Activated naive CD8-positive, alpha-beta T cell treated with anti-CD3 and anti-CD28 coated beads, Interleukin-2, amount 10 ng/mL, durations not matched to agents 7 days and 5 days (primary cell): ENCODE measurements at regions not wholly inside any gene's neighbourhood (a gene's known extent, or its start where the extent isn't known, plus 50 kb on each side); places are given as distances from the start of the nearest gene placed in this dataset.
"Not testable (repeated sequence)": the region's sequence is repeated elsewhere in the genome, so short reads cannot be mapped to it uniquely, and the experiment has no call there.

Source experiments
- ATAC-seq: fragments of 150-1000 bp; cut with Tn5 transposase; one replicate; pipeline ENCODE4 v1.10.0; 2021; ENCODE audit warnings: low read depth, moderate library complexity
- POLR2A ChIA-PET: fragments of 350-600 bp; sonication (Branson Sonifier 250); formaldehyde crosslinking; loops from one replicate; lab custom pipeline; 2021; ENCODE audit warnings: antibody characterized with exemption; lab: Charles Lee
- DNase-seq: peaks from one replicate; pipeline ENCODE4 v3.0.0; 2021
- H3K27ac Mint-ChIP-seq: one replicate; pipeline ENCODE4 v1.8.0; 2022; ENCODE audit warnings: mild to moderate bottlenecking, mixed read lengths
- H3K27me3 Mint-ChIP-seq: one replicate; pipeline ENCODE4 v1.8.0; 2022; ENCODE audit warnings: mild to moderate bottlenecking, moderate library complexity, mixed read lengths
- H3K36me3 Mint-ChIP-seq: one replicate; pipeline ENCODE4 v1.8.0; 2021; ENCODE audit warnings: mild to moderate bottlenecking, mixed read lengths
- H3K4me1 Mint-ChIP-seq: one replicate; pipeline ENCODE4 v1.8.0; 2021; ENCODE audit warnings: mixed read lengths
- H3K4me3 Mint-ChIP-seq: one replicate; pipeline ENCODE4 v1.8.0; 2022; ENCODE audit warnings: mild to moderate bottlenecking, moderate library complexity, mixed read lengths
- H3K9me3 Mint-ChIP-seq: one replicate; pipeline ENCODE4 v1.8.0; 2021; ENCODE audit warnings: mixed read lengths

DNA sequence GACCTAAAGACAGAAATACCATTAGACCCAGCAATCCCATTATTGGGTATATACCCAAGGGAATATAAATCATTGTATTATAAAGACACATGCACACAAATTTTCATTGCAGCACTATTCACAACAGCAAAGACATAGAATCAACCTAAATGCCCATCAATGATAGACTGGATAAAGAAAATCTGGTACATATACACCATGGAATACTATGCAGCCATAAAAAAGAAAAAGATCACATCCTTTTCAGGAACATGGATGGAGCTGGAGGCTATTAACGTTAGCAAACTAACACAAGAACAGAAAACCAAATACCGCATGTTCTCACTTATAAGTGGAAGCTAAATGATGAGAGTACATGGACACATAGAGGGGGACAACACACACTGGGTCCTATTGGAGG, 280.1 kb upstream of the G2E3 start:
- H3K36me3 Mint-ChIP-seq, H3K9me3 Mint-ChIP-seq, POLR2A ChIA-PET, H3K4me3 Mint-ChIP-seq, H3K4me1 Mint-ChIP-seq, H3K27me3 Mint-ChIP-seq, ATAC-seq, H3K27ac Mint-ChIP-seq, DNase-seq: not testable (repeated sequence)

DNA sequence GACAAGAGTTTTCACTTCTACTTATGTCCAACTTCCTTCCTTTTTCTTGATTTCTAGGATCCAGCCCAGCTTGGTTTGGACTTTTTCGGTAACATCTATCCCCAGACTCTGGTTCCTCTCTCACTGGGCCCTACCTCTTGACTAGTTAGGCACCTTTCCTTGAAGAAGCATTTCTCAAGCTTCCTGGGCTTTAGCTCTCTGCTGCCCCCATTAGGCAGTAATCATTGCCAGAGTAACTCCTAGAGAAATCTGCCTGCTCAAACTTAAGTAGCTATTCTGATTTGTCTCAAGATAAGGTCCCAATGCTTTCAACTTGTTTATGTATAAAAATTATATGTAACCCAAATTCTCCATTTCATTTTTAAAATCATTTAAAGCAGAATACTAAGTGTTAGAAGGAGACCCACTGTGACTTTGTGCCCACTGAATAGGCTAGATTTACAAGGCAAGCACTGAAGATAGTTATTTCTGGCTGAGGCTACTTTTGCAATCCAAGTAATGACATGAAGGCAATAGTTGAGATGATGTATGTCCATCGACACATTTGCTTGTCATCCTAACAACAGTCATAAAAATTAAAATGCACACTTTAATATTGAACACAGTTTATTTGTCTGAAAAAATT, 275.0 kb upstream of the G2E3 start:
- H3K4me1 Mint-ChIP-seq = no peaks in the 10 kb centered on the region
- H3K27ac Mint-ChIP-seq = no peak overlapping the region
- ATAC-seq (no peak), DNase-seq (no peak)
- no peaks in the 10 kb centered on the region for H3K27me3 Mint-ChIP-seq
- H3K4me3 Mint-ChIP-seq = no peak overlapping the region
- POLR2A ChIA-PET = no interaction called here
- H3K9me3 Mint-ChIP-seq = no peaks in the 10 kb centered on the region
- H3K36me3 Mint-ChIP-seq = no peaks in the 10 kb centered on the region

DNA sequence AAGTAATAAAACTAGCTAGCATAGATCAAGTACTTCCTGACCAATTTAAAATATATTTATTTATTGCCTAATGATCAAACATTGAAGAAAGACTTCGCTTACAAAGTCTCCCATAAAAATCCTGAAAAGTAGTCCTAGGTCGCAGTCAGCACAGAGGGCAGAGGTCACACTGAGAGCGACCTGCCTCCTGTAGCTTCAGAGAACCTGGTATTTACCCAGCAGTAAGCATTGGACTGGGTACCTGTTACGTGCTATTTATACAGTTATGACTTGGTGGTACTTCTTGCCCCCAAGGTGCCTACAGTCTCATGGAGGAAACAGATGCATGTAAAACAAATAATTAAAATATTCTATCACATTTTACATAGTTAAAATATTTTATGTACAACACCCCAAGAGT, 274.1 kb upstream of the G2E3 start:
- ATAC-seq = no peak
- POLR2A ChIA-PET = no interaction called here
- no peak overlapping the region for H3K4me3 Mint-ChIP-seq
- no peaks in the 10 kb centered on the region for H3K27me3 Mint-ChIP-seq
- no peaks in the 10 kb centered on the region for H3K4me1 Mint-ChIP-seq
- H3K36me3 Mint-ChIP-seq = no peaks in the 10 kb centered on the region
- H3K9me3 Mint-ChIP-seq = no peaks in the 10 kb centered on the region
- no peak overlapping the region for H3K27ac Mint-ChIP-seq
- DNase-seq = no peak

- Mint-ChIP-seq H3K4me3 (no peak overlapping the region), H3K27me3 (no peaks in the 10 kb centered on the region), H3K36me3 (no peaks in the 10 kb centered on the region), H3K4me1 (no peaks in the 10 kb centered on the region), H3K27ac (no peak overlapping the region), H3K9me3 (no peaks in the 10 kb centered on the region)
- POLR2A ChIA-PET = no interaction called here
- ATAC-seq (no peak), DNase-seq (no peak)
These were observed 271.1 kb upstream of the G2E3 start for GRCh38 chr14:30287579-30288445.

DNA sequence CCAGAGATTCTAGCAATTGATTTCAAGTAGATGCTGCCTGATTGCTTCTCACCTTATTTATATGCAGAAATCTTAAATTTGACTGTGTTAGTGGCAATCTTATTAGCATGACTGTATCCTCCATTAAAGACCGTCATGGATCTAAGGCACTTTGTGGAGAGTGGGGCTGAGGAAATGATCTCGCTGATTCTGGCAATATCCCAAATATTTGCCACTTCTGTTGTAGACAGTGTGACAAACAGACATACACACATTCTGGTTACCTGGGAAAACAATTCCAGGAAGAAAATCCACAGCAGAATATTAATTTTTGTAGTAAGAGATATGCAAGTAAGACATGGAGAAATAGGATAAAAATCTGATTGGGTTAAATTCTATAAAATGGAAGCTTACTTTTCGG, 269.0 kb upstream of the G2E3 start:
- ATAC-seq (no peak), DNase-seq (no peak)
- Mint-ChIP-seq H3K9me3 (no peaks in the 10 kb centered on the region), H3K4me1 (no peaks in the 10 kb centered on the region), H3K27me3 (no peaks in the 10 kb centered on the region), H3K4me3 (no peak overlapping the region), H3K27ac (no peak overlapping the region), H3K36me3 (no peaks in the 10 kb centered on the region)
- POLR2A ChIA-PET = no interaction called here

DNA sequence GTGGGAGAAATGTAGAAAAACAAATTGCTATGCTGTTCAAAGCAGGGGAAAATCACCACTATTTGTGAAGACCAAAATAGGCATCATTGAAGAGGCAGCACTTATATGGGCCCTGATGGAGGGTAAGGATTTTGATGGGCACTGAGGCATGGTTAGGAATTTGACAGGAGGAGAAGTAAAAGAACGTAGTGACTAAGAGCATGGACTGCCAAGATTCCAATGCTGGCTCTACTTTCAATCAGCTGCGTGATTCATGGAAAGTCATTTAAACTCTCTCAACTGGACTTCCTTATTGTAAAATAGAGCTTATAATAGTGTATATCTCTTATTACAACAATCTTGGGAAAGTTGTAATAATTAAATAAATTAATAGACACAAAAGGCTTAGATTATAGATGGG, 267.7 kb upstream of the G2E3 start:
- Mint-ChIP-seq H3K9me3 (no peaks in the 10 kb centered on the region), H3K27ac (no peak overlapping the region), H3K27me3 (no peaks in the 10 kb centered on the region), H3K4me3 (no peak overlapping the region), H3K36me3 (no peaks in the 10 kb centered on the region), H3K4me1 (no peaks in the 10 kb centered on the region)
- POLR2A ChIA-PET = no interaction called here
- no peak for DNase-seq
- no peak for ATAC-seq

GRCh38 chr14:30292541-30292940, 266.4 kb upstream of the G2E3 start:
- Mint-ChIP-seq H3K4me3 (no peak overlapping the region), H3K27me3 (no peaks in the 10 kb centered on the region), H3K36me3 (no peaks in the 10 kb centered on the region), H3K27ac (no peak overlapping the region), H3K4me1 (no peaks in the 10 kb centered on the region), H3K9me3 (no peaks in the 10 kb centered on the region)
- POLR2A ChIA-PET = no interaction called here
- no peak for DNase-seq
- ATAC-seq = no peak

- POLR2A ChIA-PET = no interaction called here
- H3K27ac Mint-ChIP-seq = no peak overlapping the region
These were observed 263.0 kb upstream of the G2E3 start for GRCh38 chr14:30295980-30296379.

DNA sequence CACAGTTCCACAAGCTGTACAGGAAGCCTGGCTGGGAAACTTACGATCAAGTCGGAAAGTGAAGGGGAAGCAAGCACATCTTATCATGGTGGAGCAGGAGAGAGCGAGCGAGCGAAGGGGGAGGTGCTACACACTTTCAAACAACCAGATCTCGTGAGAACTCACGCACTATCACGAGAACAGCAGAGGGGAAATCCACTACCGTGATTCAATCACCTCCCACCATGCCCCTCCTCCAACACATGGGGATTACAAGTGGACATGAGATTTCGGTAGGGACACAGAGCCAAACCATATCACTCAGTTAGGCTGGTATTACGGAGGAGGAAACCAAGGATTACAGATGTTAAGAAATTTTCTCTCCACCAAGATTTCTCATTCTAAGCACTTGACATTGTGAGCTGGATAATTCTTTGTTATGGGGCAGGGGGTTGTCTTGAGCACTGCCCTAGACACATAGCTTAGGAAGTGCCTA, 262.0 kb upstream of the G2E3 start:
- DNase-seq = no peak
- H3K4me3 Mint-ChIP-seq = no peak overlapping the region
- no peaks in the 10 kb centered on the region for H3K9me3 Mint-ChIP-seq

More at GRCh38 chr14:30295980-30296379, 263.0 kb upstream of the G2E3 start:
- Mint-ChIP-seq H3K4me1 (no peaks in the 10 kb centered on the region), H3K27me3 (no peaks in the 10 kb centered on the region), H3K36me3 (no peaks in the 10 kb centered on the region), H3K4me3 (no peak overlapping the region), H3K9me3 (no peaks in the 10 kb centered on the region)
- ATAC-seq (no peak), DNase-seq (no peak)

DNA sequence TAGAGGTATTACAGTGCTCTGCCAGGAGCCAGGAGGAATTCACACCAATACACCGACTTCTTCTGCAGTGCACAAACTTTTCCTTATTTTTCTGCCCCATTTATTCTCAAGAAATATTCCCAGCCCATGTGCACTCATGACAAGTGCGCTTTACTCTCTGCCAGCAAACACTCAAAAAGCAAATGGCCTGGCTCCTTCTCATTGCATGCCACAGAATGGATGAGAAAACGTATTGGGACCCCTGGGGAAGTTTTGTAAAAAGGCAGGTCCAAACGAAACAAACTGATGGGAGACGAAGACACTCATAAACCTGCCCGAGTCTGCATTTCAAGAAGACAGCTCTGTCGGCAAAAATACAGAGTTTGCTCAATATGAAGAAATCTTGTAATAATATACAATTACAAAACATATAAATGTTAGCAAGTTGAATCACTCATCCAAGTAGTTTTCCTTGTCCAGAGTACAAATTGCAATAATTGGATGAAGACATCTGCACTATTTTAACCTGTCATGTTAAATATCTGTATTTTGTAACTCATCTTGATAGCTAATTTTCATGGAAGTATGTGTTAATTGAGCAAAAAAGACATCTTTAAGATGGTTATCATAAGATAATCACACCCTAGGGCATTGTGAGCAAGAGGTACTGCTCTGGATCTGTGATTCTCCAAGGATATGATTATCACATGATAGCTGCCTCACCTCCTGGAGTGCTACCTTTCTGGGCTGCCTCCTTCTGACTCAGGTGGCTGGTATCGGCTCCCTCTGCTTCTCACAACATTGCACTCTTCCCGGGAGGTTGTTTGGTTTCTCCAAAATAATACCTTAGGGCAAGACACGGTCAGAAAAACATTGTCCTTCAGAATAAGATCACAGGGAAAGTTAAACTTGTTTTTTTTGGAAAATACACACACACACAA, 260.8 kb upstream of the G2E3 start:
- Mint-ChIP-seq H3K4me3 (no peak overlapping the region), H3K27me3 (no peaks in the 10 kb centered on the region), H3K4me1 (no peaks in the 10 kb centered on the region), H3K27ac (no peak overlapping the region), H3K36me3 (no peaks in the 10 kb centered on the region), H3K9me3 (no peaks in the 10 kb centered on the region)
- POLR2A ChIA-PET = no interaction called here
- no peak for ATAC-seq
- DNase-seq = no peak

More for the DNA sequence above, 262.0 kb upstream of the G2E3 start:
- ATAC-seq = no peak
- no peaks in the 10 kb centered on the region for H3K27me3 Mint-ChIP-seq
- POLR2A ChIA-PET = no interaction called here
- H3K36me3 Mint-ChIP-seq = no peaks in the 10 kb centered on the region
- no peaks in the 10 kb centered on the region for H3K4me1 Mint-ChIP-seq
- no peak overlapping the region for H3K27ac Mint-ChIP-seq

GRCh38 chr14:30299915-30300314, 259.0 kb upstream of the G2E3 start:
- no peaks in the 10 kb centered on the region for H3K27me3 Mint-ChIP-seq
- POLR2A ChIA-PET = no interaction called here
- no peak for ATAC-seq
- H3K9me3 Mint-ChIP-seq = no peaks in the 10 kb centered on the region
- H3K27ac Mint-ChIP-seq = no peak overlapping the region
- H3K4me1 Mint-ChIP-seq = no peaks in the 10 kb centered on the region
- no peaks in the 10 kb centered on the region for H3K36me3 Mint-ChIP-seq
- DNase-seq = no peak
- H3K4me3 Mint-ChIP-seq = no peak overlapping the region

DNA sequence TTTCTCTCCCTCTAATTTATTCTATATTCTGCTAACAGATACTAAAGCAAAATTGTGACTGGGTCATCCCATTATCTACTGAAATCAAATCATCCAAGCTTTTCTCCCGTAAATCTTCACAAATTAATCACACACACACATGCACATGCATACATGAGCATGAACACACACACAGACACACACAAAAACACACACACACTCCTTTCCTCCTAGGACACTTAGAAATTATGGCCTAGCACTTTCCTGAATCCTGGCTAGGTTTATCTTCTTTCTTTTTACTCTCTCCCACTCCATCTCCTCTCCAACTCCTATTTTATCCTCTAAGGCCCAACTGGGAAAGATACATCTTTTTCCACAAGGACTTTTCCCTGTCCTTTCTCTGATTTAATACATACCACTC, 255.6 kb upstream of the G2E3 start:
- Mint-ChIP-seq H3K27me3 (no peaks in the 10 kb centered on the region), H3K9me3 (no peaks in the 10 kb centered on the region), H3K4me3 (no peak overlapping the region), H3K36me3 (no peaks in the 10 kb centered on the region), H3K27ac (no peak overlapping the region), H3K4me1 (no peaks in the 10 kb centered on the region)
- ATAC-seq (no peak), DNase-seq (no peak)
- POLR2A ChIA-PET = no interaction called here

- no peaks in the 10 kb centered on the region for H3K4me1 Mint-ChIP-seq
- H3K36me3 Mint-ChIP-seq = no peaks in the 10 kb centered on the region
- POLR2A ChIA-PET = no interaction called here
- DNase-seq (no peak), ATAC-seq (no peak)
- no peaks in the 10 kb centered on the region for H3K27me3 Mint-ChIP-seq
- no peaks in the 10 kb centered on the region for H3K9me3 Mint-ChIP-seq
- no peak overlapping the region for H3K4me3 Mint-ChIP-seq
- H3K27ac Mint-ChIP-seq = no peak overlapping the region
These were observed 253.6 kb upstream of the G2E3 start for GRCh38 chr14:30305346-30305745.
